ENCODE measurements at regions not wholly inside any gene's neighbourhood (a gene's known extent, or its start where the extent isn't known, plus 50 kb on each side); places are given as distances from the start of the nearest gene placed in this dataset.

- Mint-ChIP-seq H3K4me3 (no peak overlapping the region), H3K27me3 (ENCODE audit: low read depth) (peaks cover 16% of the 10 kb centered on the region), H3K36me3 (ENCODE audit: low read depth) (no peaks in the 10 kb centered on the region), H3K27ac (peak overlapping the region in 2 of 3 experiments; percentile 68 to 83), H3K9me3 (no peaks in the 10 kb centered on the region), H3K4me1 (peaks cover 68% of the 10 kb centered on the region)
- no peak for TF ChIP-seq CTCF (IDR thresholded peaks at IDR 0.05; ENCODE audit: unreplicated experiment in 3 of 3)
These were observed 223.2 kb upstream of the RTL1 start for GRCh38 chr14:101126731-101127130.

- H3K36me3 Mint-ChIP-seq (ENCODE audit: low read depth) = no peaks in the 10 kb centered on the region
- peaks cover 16% of the 10 kb centered on the region for H3K27me3 Mint-ChIP-seq (ENCODE audit: low read depth)
- no peaks in the 10 kb centered on the region for H3K9me3 Mint-ChIP-seq
- TF ChIP-seq CTCF (IDR thresholded peaks at IDR 0.05; ENCODE audit: unreplicated experiment in 3 of 3) = no peak
- H3K27ac Mint-ChIP-seq = peak overlapping the region in 2 of 3 experiments; percentile 68 to 83
- H3K4me1 Mint-ChIP-seq = peaks cover 64% of the 10 kb centered on the region
- no peak overlapping the region for H3K4me3 Mint-ChIP-seq
These were observed 223.7 kb upstream of the RTL1 start for GRCh38 chr14:101127224-101127623.

GRCh38 chr14:101128478-101129321 is 225.2 kb upstream of the RTL1 start:
- peaks cover 49% of the 10 kb centered on the region for H3K4me1 Mint-ChIP-seq
- peaks cover 16% of the 10 kb centered on the region for H3K27me3 Mint-ChIP-seq (ENCODE audit: low read depth)
- H3K4me3 Mint-ChIP-seq = no peak overlapping the region
- no peaks in the 10 kb centered on the region for H3K9me3 Mint-ChIP-seq
- H3K27ac Mint-ChIP-seq = peak overlapping the region in 2 of 3 experiments; percentile 31 to 55
- no peaks in the 10 kb centered on the region for H3K36me3 Mint-ChIP-seq (ENCODE audit: low read depth)
- TF ChIP-seq CTCF (IDR thresholded peaks at IDR 0.05; ENCODE audit: unreplicated experiment in 3 of 3) = no peak

- Mint-ChIP-seq H3K27ac (peak overlapping the region in 2 of 3 experiments; percentile 55 to 61), H3K4me3 (no peak overlapping the region)
These were observed 226.1 kb upstream of the RTL1 start for GRCh38 chr14:101129521-101130167.

GRCh38 chr14:101130861-101131260 is 227.3 kb upstream of the RTL1 start:
- no peaks in the 10 kb centered on the region for H3K36me3 Mint-ChIP-seq (ENCODE audit: low read depth)
- peaks cover 15% of the 10 kb centered on the region for H3K27me3 Mint-ChIP-seq (ENCODE audit: low read depth)
- H3K9me3 Mint-ChIP-seq = no peaks in the 10 kb centered on the region
- no peak overlapping the region for H3K4me3 Mint-ChIP-seq
- TF ChIP-seq CTCF (IDR thresholded peaks at IDR 0.05; ENCODE audit: unreplicated experiment in 3 of 3) = no peak
- H3K27ac Mint-ChIP-seq = peak overlapping the region in 2 of 3 experiments; percentile 55 to 78
- H3K4me1 Mint-ChIP-seq = peaks cover 39% of the 10 kb centered on the region

More at GRCh38 chr14:101129521-101130167, 226.1 kb upstream of the RTL1 start:
- Mint-ChIP-seq H3K36me3 (ENCODE audit: low read depth) (no peaks in the 10 kb centered on the region), H3K27me3 (ENCODE audit: low read depth) (peaks cover 16% of the 10 kb centered on the region), H3K9me3 (no peaks in the 10 kb centered on the region), H3K4me1 (peaks cover 42% of the 10 kb centered on the region)
- TF ChIP-seq CTCF (IDR thresholded peaks at IDR 0.05; ENCODE audit: unreplicated experiment in 3 of 3) = no peak

Measured in nephron (organoid).